HCT116 (cell line): ENCODE measurements at regions not wholly inside any gene's neighbourhood (a gene's known extent, or its start where the extent isn't known, plus 50 kb on each side); places are given as distances from the start of the nearest gene placed in this dataset.
"Not testable (repeated sequence)": the region's sequence is repeated elsewhere in the genome, so short reads cannot be mapped to it uniquely, and the experiment has no call there.

ENCODE experiments used
- ATAC-seq: fragments of 200-7000 bp; cut with Tn5 transposase; 2 replicates; pipeline ENCODE4 v1.9.1; 2020; ENCODE audit warnings: mild to moderate bottlenecking, moderate library complexity
- BruUV-seq: library from RNA; stranded (reverse); fragments of 400-500 nt; replicated peaks from 2 replicates; lab custom pipeline; 2021; lab: Mats Ljungman, UMichigan
- CTCF ChIA-PET: fragments of 300-600 bp; sonication (Branson Sonifier 250); formaldehyde crosslinking; loops from one replicate; lab custom pipeline; 2021; ENCODE audit warnings: antibody characterized with exemption; lab: Charles Lee
- POLR2A ChIA-PET: fragments of 300-600, 350-600 bp; sonication (Branson Sonifier 250); formaldehyde crosslinking; loops from one replicate; lab custom pipeline; 2021; ENCODE audit warnings: antibody characterized with exemption; lab: Charles Lee
- RAD21 ChIA-PET, 2 experiments: fragments of 300-600 bp; sonication (Branson Sonifier 250); formaldehyde crosslinking; loops; one replicate each; lab custom pipeline; 2023; ENCODE audit warnings: low total read pairs in 2 of 2; ENCODE audit not compliant: uncharacterized antibody in 2 of 2, unreplicated experiment in 2 of 2, low non-redundant PET in 1 of 2; lab: Charles Lee
- DNase-seq: peaks from one replicate; pipeline ENCODE4 v3.0.0-alpha.2; 2010; ENCODE audit warnings: low read depth, low spot score
- H2AFZ ChIP-seq: fragments of 200-600 bp; shearing (Covaris generic), sonication (generic); 2 replicates; pipeline ENCODE4 v1.6.1; 2017; ENCODE audit warnings: low read depth, mixed run types, mixed read lengths, antibody characterized with exemption, low read length; ENCODE audit not compliant: poor library complexity, severe bottlenecking
- H3K27ac ChIP-seq: 2 replicates; pipeline ENCODE4 v1.5.1; 2012; ENCODE audit warnings: low read depth, low read length
- H3K27me3 ChIP-seq: fragments of 200-600 bp; sonication (generic); 2 replicates; pipeline ENCODE4 v1.6.1; 2016; ENCODE audit warnings: mixed run types, low read length, mixed read lengths; ENCODE audit not compliant: insufficient read depth
- H3K36me3 ChIP-seq, 2 experiments: fragments of 200-500 bp in 1 of 2; fragments of 200-600 bp in 1 of 2; sonication (Bioruptor generic) in 1 of 2; sonication (generic) in 1 of 2; 2 replicates each; pipeline versions ENCODE4 v1.5.1 to v1.6.1; 2014 to 2016; ENCODE audit warnings: low read length in 2 of 2, inconsistent platforms in 1 of 2, mixed read lengths in 1 of 2, mixed run types in 1 of 2; ENCODE audit not compliant: insufficient read depth in 2 of 2, control insufficient read depth in 1 of 2
- H3K4me1 ChIP-seq, 2 experiments: fragments of 200-600 bp in 1 of 2; sonication (generic) in 1 of 2; 2 replicates each; pipeline versions ENCODE4 v1.5.1 to v1.6.1; 2012 to 2017; ENCODE audit warnings: low read length in 2 of 2, inconsistent platforms in 1 of 2, mild to moderate bottlenecking in 1 of 2, mixed read lengths in 1 of 2, mixed run types in 1 of 2, moderate library complexity in 1 of 2; ENCODE audit not compliant: insufficient read depth in 2 of 2, control insufficient read depth in 1 of 2
- H3K4me2 ChIP-seq: fragments of 200-600 bp; sonication (generic); 2 replicates; pipeline ENCODE4 v1.6.1; 2017; ENCODE audit warnings: mixed run types, low read length, mixed read lengths
- H3K4me3 ChIP-seq, 2 experiments: fragments of 200-600 bp in 1 of 2; sonication (generic) in 1 of 2; replicated peaks in 1 of 2; 2 replicates each; pipeline ENCODE4 v1.5.1; 2011 to 2016; ENCODE audit warnings: low read length in 2 of 2, control low read depth in 1 of 2, low read depth in 1 of 2, mild to moderate bottlenecking in 1 of 2, mixed read lengths in 1 of 2, mixed run types in 1 of 2
- H3K79me2 ChIP-seq: fragments of 200-600 bp; sonication (generic); 2 replicates; pipeline ENCODE4 v1.6.1; 2017; ENCODE audit warnings: mild to moderate bottlenecking, mixed run types, low read length, moderate library complexity, mixed read lengths; ENCODE audit not compliant: insufficient read depth
- H3K9ac ChIP-seq: fragments of 200-600 bp; sonication (generic); 2 replicates; pipeline ENCODE4 v1.6.1; 2016; ENCODE audit warnings: low read length, mixed read lengths
- H3K9me2 ChIP-seq: fragments of 200-600 bp; sonication (generic), shearing (Covaris generic); 2 replicates; pipeline ENCODE4 v1.6.1; 2017; ENCODE audit warnings: mixed run types, mild to moderate bottlenecking, moderate library complexity; ENCODE audit not compliant: insufficient read depth
- H3K9me3 ChIP-seq, 2 experiments: fragments of 200-500 bp in 1 of 2; fragments of 200-600 bp in 1 of 2; sonication (Bioruptor generic) in 1 of 2; sonication (generic) in 1 of 2; 2 replicates each; pipeline ENCODE4 v1.6.1; 2014 to 2017; ENCODE audit warnings: low read length in 2 of 2, mixed read lengths in 2 of 2, inconsistent platforms in 1 of 2, low read depth in 1 of 2, mild to moderate bottlenecking in 1 of 2, mixed run types in 1 of 2, moderate library complexity in 1 of 2; ENCODE audit not compliant: control insufficient read depth in 1 of 2, insufficient read depth in 1 of 2
- H4K20me1 ChIP-seq: fragments of 200-600 bp; sonication (generic), shearing (Covaris generic); 2 replicates; pipeline ENCODE4 v1.6.1; 2017; ENCODE audit warnings: mixed run types, mild to moderate bottlenecking, moderate library complexity; ENCODE audit not compliant: insufficient read depth
- CEBPB ChIP-seq: IDR thresholded peaks from 2 replicates; pipeline ENCODE4 v1.6.1; 2012; ENCODE audit warnings: low read depth
- EGR1 ChIP-seq: IDR thresholded peaks from 2 replicates; pipeline ENCODE4 v1.6.1; 2012; ENCODE audit warnings: low read depth
- EZH2phosphoT487 ChIP-seq: fragments of 200-600 bp; IDR thresholded peaks from 2 replicates; pipeline ENCODE4 v1.6.1; 2018; ENCODE audit warnings: antibody characterized with exemption, borderline replicate concordance
- RAD21 ChIP-seq: IDR thresholded peaks from 2 replicates; pipeline ENCODE4 v1.6.1; 2012; ENCODE audit warnings: low read depth, mild to moderate bottlenecking
- intact Hi-C: fragments of 100-400 bp; cut with micrococcal nuclease; formaldehyde crosslinking; loops from 2 replicates; pipeline ENCODE4 v1.10.0; 2022

- no peak overlapping the region for H2AFZ ChIP-seq
- RAD21 ChIA-PET, result no interaction called here
These were observed 292.1 kb downstream of the ADGRD1 start for GRCh38 chr12:131245564-131246355.

GRCh38 chr12:131247026-131247725 lies 293.5 kb downstream of the ADGRD1 start:
- DNase-seq, H3K27me3 ChIP-seq, H3K9me2 ChIP-seq, ATAC-seq, H4K20me1 ChIP-seq, intact Hi-C loops, H3K27ac ChIP-seq, H3K4me1 ChIP-seq, BruUV-seq, CTCF ChIA-PET, RAD21 ChIA-PET, H3K79me2 ChIP-seq, H3K4me2 ChIP-seq, H3K9me3 ChIP-seq, H3K9ac ChIP-seq, H2AFZ ChIP-seq, H3K4me3 ChIP-seq, POLR2A ChIA-PET, H3K36me3 ChIP-seq: not testable (repeated sequence)

More at GRCh38 chr12:131245564-131246355, 292.1 kb downstream of the ADGRD1 start:
- Histone ChIP-seq H3K79me2 (no peaks in the 10 kb centered on the region), H3K27me3 (no peaks in the 10 kb centered on the region), H3K9me2 (no peaks in the 10 kb centered on the region), H3K4me2 (no peak overlapping the region), H3K4me1 (peaks cover 0 to 8% of the 10 kb centered on the region in 2 experiments; a peak in 1 of 4 replicates), H3K36me3 (no peaks in the 10 kb centered on the region)
- BruUV-seq, result no TSS peak
- CTCF ChIA-PET, result no interaction called here
- intact Hi-C loops, result no loop called here
- no peak for TF ChIP-seq EZH2phosphoT487
- no peak for TF ChIP-seq CEBPB
- TF ChIP-seq EGR1, result no peak
- TF ChIP-seq RAD21, result no peak
- TF ChIP-seq, all 23 proteins: peak for 0
- DNase-seq (no peak), ATAC-seq (no peak)
- Histone ChIP-seq H3K27ac (no peak overlapping the region), H3K4me3 (no peak overlapping the region), H4K20me1 (no peaks in the 10 kb centered on the region), H3K9ac (no peak overlapping the region), H3K9me3 (no peaks in the 10 kb centered on the region)
- POLR2A ChIA-PET, result no interaction called here

- H3K9me2 ChIP-seq, H3K9ac ChIP-seq, CTCF ChIA-PET, BruUV-seq, H2AFZ ChIP-seq, POLR2A ChIA-PET, H3K9me3 ChIP-seq, H3K79me2 ChIP-seq, H3K36me3 ChIP-seq, H3K27ac ChIP-seq, H4K20me1 ChIP-seq, RAD21 ChIA-PET, H3K4me2 ChIP-seq, H3K4me3 ChIP-seq, H3K4me1 ChIP-seq, H3K27me3 ChIP-seq, DNase-seq, ATAC-seq, intact Hi-C loops: not testable (repeated sequence)
These were observed 294.2 kb downstream of the ADGRD1 start for GRCh38 chr12:131247875-131248274.
